BJ (cell line): ENCODE measurements at regions not wholly inside any gene's neighbourhood (a gene's known extent, or its start where the extent isn't known, plus 50 kb on each side); places are given as distances from the start of the nearest gene placed in this dataset.

Experiments used
- CTCF ChIA-PET: fragments of 350-600 bp; formaldehyde crosslinking; extraction: SDS; loops from one replicate; lab custom pipeline; 2021; ENCODE audit warnings: antibody characterized with exemption, inconsistent platforms; lab: Yijun Ruan, JAX
- POLR2A ChIA-PET: fragments of 300-600 bp; sonication (Branson Sonifier 250); formaldehyde crosslinking; extraction: SDS; loops from one replicate; lab custom pipeline; 2021; ENCODE audit warnings: antibody characterized with exemption; lab: Charles Lee
- DNase-seq: peaks from one replicate; pipeline ENCODE4 v3.0.0-alpha.2; 2011; ENCODE audit warnings: low read depth
- H3K27me3 ChIP-seq: 2 replicates; pipeline ENCODE4 v1.6.0; 2011; ENCODE audit warnings: low read length; ENCODE audit not compliant: control insufficient read depth, insufficient read depth
- H3K36me3 ChIP-seq: 2 replicates; pipeline ENCODE4 v1.5.1; 2011; ENCODE audit warnings: low read length; ENCODE audit not compliant: control insufficient read depth, insufficient read depth
- H3K4me3 ChIP-seq: 2 replicates; pipeline ENCODE4 v1.5.1; 2011; ENCODE audit warnings: low read depth, mild to moderate bottlenecking, control low read depth, low read length
- TF ChIP-seq, protein P1 (sequence below): IDR thresholded peaks from 2 replicates; pipeline ENCODE4 v1.5.1; 2011; ENCODE audit warnings: low read depth, mild to moderate bottlenecking, control low read depth, inconsistent platforms, low read length, moderate library complexity; ENCODE audit not compliant: insufficient read depth

DNA sequence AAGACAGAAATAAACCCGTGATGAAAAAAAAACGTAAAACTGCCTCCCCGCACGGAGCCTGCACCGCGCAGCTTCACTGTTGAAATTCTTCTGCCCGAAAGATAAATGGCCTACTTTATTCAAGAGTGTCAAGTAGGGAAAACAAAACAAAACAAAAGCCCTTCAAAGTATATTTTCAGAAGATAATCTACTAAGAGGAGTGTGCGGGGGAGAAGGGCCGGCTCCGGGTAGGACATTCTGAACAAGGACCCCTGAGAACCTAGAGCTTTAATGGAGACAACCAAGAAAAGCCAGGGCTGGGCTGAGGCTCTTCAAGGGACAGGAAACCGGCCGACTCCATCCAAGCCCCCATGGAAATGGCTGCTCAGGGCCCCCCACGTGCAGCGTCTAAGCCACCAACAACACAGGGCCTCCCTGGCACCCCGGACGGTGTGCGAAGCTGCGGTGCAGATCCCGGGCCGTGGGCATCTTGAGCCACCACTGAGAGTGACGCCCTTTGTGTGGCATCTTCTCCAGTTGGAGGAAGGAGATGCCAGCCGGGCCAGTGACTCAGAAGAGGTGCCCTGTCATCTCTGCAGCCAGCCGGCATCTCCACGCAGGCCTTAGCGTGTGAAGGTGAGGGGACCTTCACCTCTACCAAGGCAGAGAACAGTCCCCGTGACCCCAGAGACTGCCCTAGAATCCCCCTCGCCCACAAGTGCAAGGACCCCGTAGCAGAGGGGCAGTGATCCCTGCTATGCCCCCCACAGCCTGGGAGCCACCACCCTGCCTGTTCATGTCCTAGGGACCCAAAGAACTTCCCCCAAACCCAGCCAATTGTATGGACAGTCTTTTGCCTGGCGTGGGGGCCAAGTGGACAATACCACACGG is 250.8 kb downstream of the C16orf95 start:
- DNase-seq = no peak
- TF ChIP-seq, protein P1, sequence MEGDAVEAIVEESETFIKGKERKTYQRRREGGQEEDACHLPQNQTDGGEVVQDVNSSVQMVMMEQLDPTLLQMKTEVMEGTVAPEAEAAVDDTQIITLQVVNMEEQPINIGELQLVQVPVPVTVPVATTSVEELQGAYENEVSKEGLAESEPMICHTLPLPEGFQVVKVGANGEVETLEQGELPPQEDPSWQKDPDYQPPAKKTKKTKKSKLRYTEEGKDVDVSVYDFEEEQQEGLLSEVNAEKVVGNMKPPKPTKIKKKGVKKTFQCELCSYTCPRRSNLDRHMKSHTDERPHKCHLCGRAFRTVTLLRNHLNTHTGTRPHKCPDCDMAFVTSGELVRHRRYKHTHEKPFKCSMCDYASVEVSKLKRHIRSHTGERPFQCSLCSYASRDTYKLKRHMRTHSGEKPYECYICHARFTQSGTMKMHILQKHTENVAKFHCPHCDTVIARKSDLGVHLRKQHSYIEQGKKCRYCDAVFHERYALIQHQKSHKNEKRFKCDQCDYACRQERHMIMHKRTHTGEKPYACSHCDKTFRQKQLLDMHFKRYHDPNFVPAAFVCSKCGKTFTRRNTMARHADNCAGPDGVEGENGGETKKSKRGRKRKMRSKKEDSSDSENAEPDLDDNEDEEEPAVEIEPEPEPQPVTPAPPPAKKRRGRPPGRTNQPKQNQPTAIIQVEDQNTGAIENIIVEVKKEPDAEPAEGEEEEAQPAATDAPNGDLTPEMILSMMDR = no peak
- Histone ChIP-seq H3K27me3 (no peaks in the 10 kb centered on the region), H3K36me3 (no peaks in the 10 kb centered on the region), H3K4me3 (no peak overlapping the region)
- ChIA-PET CTCF (interaction anchor here (1.2 to 1.7 kb wide), 3 partner anchors 10 to 11 kb away, joined by 4 to 6 read pairs (median 4); no protein-coding TSS in a partner anchor), POLR2A (no interaction called here)

DNA sequence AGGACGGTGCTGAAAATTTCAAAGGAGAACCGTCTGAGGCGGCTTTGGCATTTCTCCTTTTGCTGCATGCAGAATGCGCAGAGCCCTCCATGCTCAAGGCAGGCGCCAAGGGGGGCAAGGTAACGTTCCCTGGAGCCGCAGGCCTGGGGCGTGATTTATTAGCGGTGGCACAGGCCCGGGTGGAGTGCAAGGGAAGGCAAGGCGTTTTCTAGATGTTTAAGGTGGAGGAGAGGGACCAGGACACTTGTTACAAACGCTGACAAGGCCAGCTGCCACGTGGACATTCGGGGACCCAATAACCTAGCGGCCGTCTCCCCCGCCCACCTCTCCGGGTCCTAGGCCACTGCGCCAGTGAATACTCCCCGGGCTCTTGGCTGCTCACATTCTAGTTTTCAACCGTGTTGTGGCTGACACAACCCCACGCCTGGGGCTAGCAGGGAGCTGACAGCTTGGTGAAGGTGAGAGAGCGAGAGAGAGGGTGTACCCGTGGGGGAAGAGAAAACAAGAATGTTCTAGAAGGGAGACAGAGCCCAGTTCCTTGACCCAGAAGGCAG is 250.1 kb downstream of the C16orf95 start:
- H3K36me3 ChIP-seq = no peaks in the 10 kb centered on the region
- no peak for DNase-seq
- no peak overlapping the region for H3K4me3 ChIP-seq
- POLR2A ChIA-PET = no interaction called here
- TF ChIP-seq, protein P1 = no peak
- CTCF ChIA-PET = interaction anchor here (0.9 to 1.5 kb wide), 2 partner anchors 10 to 504 kb away, joined by 3 to 4 read pairs; no protein-coding TSS in a partner anchor
- H3K27me3 ChIP-seq = no peaks in the 10 kb centered on the region

DNA sequence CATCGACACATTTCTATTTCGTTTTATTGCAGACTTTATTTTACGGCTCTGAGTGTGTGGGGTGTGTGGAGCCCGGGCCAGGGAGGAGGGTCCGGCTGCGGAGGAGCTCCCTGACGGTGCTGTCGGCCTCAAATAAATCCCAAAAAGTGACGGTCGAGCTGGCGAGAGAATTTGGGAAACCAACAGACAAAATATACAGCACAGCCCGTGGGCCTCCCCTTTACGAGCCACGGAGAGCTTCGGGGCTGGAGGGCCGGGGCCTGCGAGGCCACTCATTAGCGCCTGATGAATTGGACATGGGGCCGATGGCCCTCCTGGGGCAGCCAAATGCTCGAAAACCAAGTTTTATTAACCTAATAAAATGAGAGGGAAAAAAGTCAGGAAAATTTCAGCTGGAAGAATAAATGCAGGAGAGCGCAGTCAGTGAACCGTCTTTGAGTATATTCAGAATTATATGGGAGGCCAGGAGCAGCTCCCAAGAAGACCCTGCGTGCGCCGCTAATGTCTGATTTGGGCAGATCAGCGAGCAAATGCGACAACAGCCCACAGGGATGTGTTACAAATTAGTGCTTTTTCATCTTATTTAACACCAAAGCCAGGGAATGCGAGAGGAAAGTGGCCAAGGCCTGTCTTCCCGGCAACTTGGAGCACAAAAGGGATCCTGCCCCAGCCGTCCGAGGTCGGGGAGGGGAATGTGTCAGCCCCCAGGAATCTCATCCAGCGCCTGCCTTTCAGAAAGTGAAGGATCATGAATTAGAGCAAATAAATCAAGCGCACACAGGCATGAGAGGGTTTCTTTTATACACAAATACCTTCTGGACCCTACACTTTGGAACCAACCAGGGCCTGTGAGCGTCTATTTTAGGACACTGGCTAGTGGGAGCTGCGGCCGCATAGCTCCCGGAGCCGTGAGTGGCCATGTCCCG is 249.1 kb downstream of the C16orf95 start:
- TF ChIP-seq, protein P1 = no peak
- POLR2A ChIA-PET = no interaction called here
- no peak for DNase-seq
- H3K4me3 ChIP-seq = no peak overlapping the region
- H3K27me3 ChIP-seq = no peaks in the 10 kb centered on the region; the same call in 1 of the 2 replicates
- CTCF ChIA-PET = interaction anchor here (0.9 to 1.5 kb wide), 2 partner anchors 9 to 505 kb away, joined by 3 to 4 read pairs; no protein-coding TSS in a partner anchor
- no peaks in the 10 kb centered on the region for H3K36me3 ChIP-seq

DNA sequence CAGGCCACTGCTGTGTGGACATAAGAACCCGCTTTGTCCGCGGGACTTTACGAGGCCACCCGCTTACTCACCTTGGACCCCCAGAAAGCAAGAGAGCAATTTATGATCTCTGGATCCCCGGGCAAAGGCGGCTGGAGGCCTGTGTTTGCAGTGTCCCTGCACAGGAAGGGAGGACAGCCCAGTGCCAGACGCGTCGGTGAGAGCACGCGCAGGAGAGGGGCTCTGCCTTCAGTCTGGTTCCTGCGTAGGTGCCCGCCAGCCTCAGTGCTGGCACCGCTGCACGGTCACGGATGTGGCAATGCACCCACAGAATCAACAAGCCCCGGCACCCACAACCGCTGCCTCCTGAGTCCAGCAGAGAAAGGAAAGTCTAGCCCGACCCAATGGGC is 248.4 kb downstream of the C16orf95 start:
- ChIA-PET POLR2A (no interaction called here), CTCF (no interaction called here)
- DNase-seq = no peak
- TF ChIP-seq, protein P1 = no peak
- Histone ChIP-seq H3K36me3 (no peaks in the 10 kb centered on the region), H3K4me3 (no peak overlapping the region), H3K27me3 (no peaks in the 10 kb centered on the region; the same call in 1 of the 2 replicates)
